WTC11 (cell line): ENCODE measurements at regions not wholly inside any gene's neighbourhood (a gene's known extent, or its start where the extent isn't known, plus 50 kb on each side); places are given as distances from the start of the nearest gene placed in this dataset.

Experiments used
- ATF3 ChIP-seq: sonication (generic); formaldehyde crosslinking; conservative IDR thresholded peaks from 2 replicates; pipeline ENCODE4 v1.8.1; 2022; ENCODE audit warnings: mild to moderate bottlenecking, missing genetic modification reagents
- CTCF ChIP-seq: fragments of 200-600 bp; IDR thresholded peaks from 2 replicates; pipeline ENCODE4 v1.8.0; 2022; ENCODE audit warnings: antibody characterized with exemption
- ELF4 ChIP-seq: sonication (generic); formaldehyde crosslinking; IDR thresholded peaks from 2 replicates; pipeline ENCODE4 v1.8.1; 2022; ENCODE audit warnings: low read depth, mild to moderate bottlenecking, moderate library complexity, missing genetic modification reagents
- GABPB1 ChIP-seq: sonication (generic); formaldehyde crosslinking; IDR thresholded peaks from 2 replicates; pipeline ENCODE4 v1.8.1; 2023; ENCODE audit warnings: mild to moderate bottlenecking, missing genetic modification reagents
- PRDM15 ChIP-seq: sonication (generic); formaldehyde crosslinking; IDR thresholded peaks from 2 replicates; pipeline ENCODE4 v1.8.0; 2022; ENCODE audit warnings: missing genetic modification reagents
- RORB ChIP-seq: fragments of 250-450 bp; sonication (Bioruptor Pico); IDR thresholded peaks from 2 replicates; pipeline ENCODE4 v1.9.0; 2021; ENCODE audit warnings: mild to moderate bottlenecking
- STAT6 ChIP-seq: sonication (generic); formaldehyde crosslinking; conservative IDR thresholded peaks from 2 replicates; pipeline ENCODE4 v1.8.1; 2023; ENCODE audit warnings: mild to moderate bottlenecking, low read depth, missing genetic modification reagents, moderate library complexity
- TCF7 ChIP-seq: sonication (generic); formaldehyde crosslinking; IDR thresholded peaks from 2 replicates; pipeline ENCODE4 v1.8.0; 2022; ENCODE audit warnings: mild to moderate bottlenecking, low read depth, missing genetic modification reagents, moderate library complexity
- USF1 ChIP-seq: sonication (generic); formaldehyde crosslinking; IDR thresholded peaks from 2 replicates; pipeline ENCODE4 v1.8.0; 2022; ENCODE audit warnings: mild to moderate bottlenecking, missing genetic modification reagents
- ZSCAN18 ChIP-seq: fragments of 250-450 bp; sonication (Bioruptor Pico); IDR thresholded peaks from 2 replicates; pipeline ENCODE4 v2.1.2; 2022; ENCODE audit warnings: mild to moderate bottlenecking, moderate library complexity

GRCh38 chr14:55743551-55743950, 163.5 kb downstream of the KTN1 start:
- TF ChIP-seq ELF4 (CRISPR knock-in tag) (no peak), CTCF (no peak), USF1 (no peak), GABPB1 (CRISPR knock-in tag) (no peak), ZSCAN18 (no peak), ATF3 (CRISPR knock-in tag) (no peak), RORB (CRISPR knock-in tag) (no peak), TCF7 (CRISPR knock-in tag) (no peak), STAT6 (CRISPR knock-in tag) (no peak), PRDM15 (CRISPR knock-in tag) (no peak)
